ENCODE measurements at regions not wholly inside any gene's neighbourhood (a gene's known extent, or its start where the extent isn't known, plus 50 kb on each side); places are given as distances from the start of the nearest gene placed in this dataset.
"Not testable (repeated sequence)": the region's sequence is repeated elsewhere in the genome, so short reads cannot be mapped to it uniquely, and the experiment has no call there.

GRCh38 chr2:16061441-16062217 is 121.3 kb downstream of the MYCN start:
- Histone ChIP-seq H3K4me1 (ENCODE audit: insufficient read depth, low read length) (no peaks in the 10 kb centered on the region), H3K4me3 (ENCODE audit: low read depth in 1 of 2, low read length in 2 of 2) (no peak overlapping the region), H3K9ac (ENCODE audit: low read length) (no peak overlapping the region), H3K27ac (ENCODE audit: low read depth, low read length) (no peak overlapping the region), H3K9me3 (ENCODE audit: low read length) (no peaks in the 10 kb centered on the region), H3K36me3 (ENCODE audit: insufficient read depth, low read length) (no peaks in the 10 kb centered on the region), H3K27me3 (ENCODE audit: control insufficient read depth in 1 of 2, insufficient read depth in 2 of 2, low read length in 2 of 2) (no peaks in the 10 kb centered on the region)

- no peaks in the 10 kb centered on the region for H3K36me3 ChIP-seq (ENCODE audit: insufficient read depth, low read length)
- no peak overlapping the region for H3K9ac ChIP-seq (ENCODE audit: low read length)
- peaks cover 2% of the 10 kb centered on the region for H3K4me1 ChIP-seq (ENCODE audit: insufficient read depth, low read length)
- H3K4me3 ChIP-seq (ENCODE audit: low read depth in 1 of 2, low read length in 2 of 2) = no peak overlapping the region
- H3K27ac ChIP-seq (ENCODE audit: low read depth, low read length) = no peak overlapping the region
- no peaks in the 10 kb centered on the region for H3K27me3 ChIP-seq (ENCODE audit: control insufficient read depth in 1 of 2, insufficient read depth in 2 of 2, low read length in 2 of 2)
- H3K9me3 ChIP-seq (ENCODE audit: low read length) = no peaks in the 10 kb centered on the region
These were observed 120.6 kb downstream of the MYCN start for GRCh38 chr2:16060936-16061338.

- H3K4me3 ChIP-seq (ENCODE audit: low read depth in 1 of 2, low read length in 2 of 2) = no peak overlapping the region
- no peak overlapping the region for H3K27ac ChIP-seq (ENCODE audit: low read depth, low read length)
- H3K36me3 ChIP-seq (ENCODE audit: insufficient read depth, low read length) = no peaks in the 10 kb centered on the region
- H3K27me3 ChIP-seq (ENCODE audit: control insufficient read depth in 1 of 2, insufficient read depth in 2 of 2, low read length in 2 of 2) = no peaks in the 10 kb centered on the region
- no peak overlapping the region for H3K9ac ChIP-seq (ENCODE audit: low read length)
- peaks cover 5% of the 10 kb centered on the region for H3K4me1 ChIP-seq (ENCODE audit: insufficient read depth, low read length)
- no peaks in the 10 kb centered on the region for H3K9me3 ChIP-seq (ENCODE audit: low read length)
These were observed 120.0 kb downstream of the MYCN start for GRCh38 chr2:16060125-16060935.

- H3K36me3 ChIP-seq (ENCODE audit: insufficient read depth, low read length) = no peaks in the 10 kb centered on the region
- H3K9ac ChIP-seq (ENCODE audit: low read length) = no peak overlapping the region
- no peaks in the 10 kb centered on the region for H3K27me3 ChIP-seq (ENCODE audit: control insufficient read depth in 1 of 2, insufficient read depth in 2 of 2, low read length in 2 of 2)
- peaks cover 5% of the 10 kb centered on the region for H3K4me1 ChIP-seq (ENCODE audit: insufficient read depth, low read length)
- no peak overlapping the region for H3K4me3 ChIP-seq (ENCODE audit: low read depth in 1 of 2, low read length in 2 of 2)
- no peak overlapping the region for H3K27ac ChIP-seq (ENCODE audit: low read depth, low read length)
- H3K9me3 ChIP-seq (ENCODE audit: low read length) = no peaks in the 10 kb centered on the region
These were observed 119.2 kb downstream of the MYCN start for GRCh38 chr2:16059393-16060016.

GRCh38 chr2:16058747-16059358 is 118.5 kb downstream of the MYCN start:
- Histone ChIP-seq H3K4me3 (ENCODE audit: low read depth in 1 of 2, low read length in 2 of 2) (no peak overlapping the region), H3K27ac (ENCODE audit: low read depth, low read length) (no peak overlapping the region), H3K27me3 (ENCODE audit: control insufficient read depth in 1 of 2, insufficient read depth in 2 of 2, low read length in 2 of 2) (no peaks in the 10 kb centered on the region), H3K4me1 (ENCODE audit: insufficient read depth, low read length) (peaks cover 5% of the 10 kb centered on the region), H3K36me3 (ENCODE audit: insufficient read depth, low read length) (no peaks in the 10 kb centered on the region), H3K9me3 (ENCODE audit: low read length) (no peaks in the 10 kb centered on the region), H3K9ac (ENCODE audit: low read length) (no peak overlapping the region)

GRCh38 chr2:16058256-16058655 is 117.9 kb downstream of the MYCN start:
- no peak overlapping the region for H3K27ac ChIP-seq (ENCODE audit: low read depth, low read length)
- no peak overlapping the region for H3K9ac ChIP-seq (ENCODE audit: low read length)
- H3K4me3 ChIP-seq (ENCODE audit: low read depth in 1 of 2, low read length in 2 of 2) = no peak overlapping the region
- no peaks in the 10 kb centered on the region for H3K9me3 ChIP-seq (ENCODE audit: low read length)
- no peaks in the 10 kb centered on the region for H3K36me3 ChIP-seq (ENCODE audit: insufficient read depth, low read length)
- no peaks in the 10 kb centered on the region for H3K27me3 ChIP-seq (ENCODE audit: control insufficient read depth in 1 of 2, insufficient read depth in 2 of 2, low read length in 2 of 2)
- H3K4me1 ChIP-seq (ENCODE audit: insufficient read depth, low read length) = peaks cover 5% of the 10 kb centered on the region

GRCh38 chr2:16057661-16058060 is 117.3 kb downstream of the MYCN start:
- peaks cover 5% of the 10 kb centered on the region for H3K4me1 ChIP-seq (ENCODE audit: insufficient read depth, low read length)
- H3K4me3 ChIP-seq (ENCODE audit: low read depth in 1 of 2, low read length in 2 of 2) = no peak overlapping the region
- H3K27ac ChIP-seq (ENCODE audit: low read depth, low read length) = no peak overlapping the region
- no peaks in the 10 kb centered on the region for H3K27me3 ChIP-seq (ENCODE audit: control insufficient read depth in 1 of 2, insufficient read depth in 2 of 2, low read length in 2 of 2)
- no peaks in the 10 kb centered on the region for H3K36me3 ChIP-seq (ENCODE audit: insufficient read depth, low read length)
- no peaks in the 10 kb centered on the region for H3K9me3 ChIP-seq (ENCODE audit: low read length)
- no peak overlapping the region for H3K9ac ChIP-seq (ENCODE audit: low read length)

GRCh38 chr2:16055848-16056580 is 115.7 kb downstream of the MYCN start:
- no peaks in the 10 kb centered on the region for H3K36me3 ChIP-seq (ENCODE audit: insufficient read depth, low read length)
- no peak overlapping the region for H3K27ac ChIP-seq (ENCODE audit: low read depth, low read length)
- H3K4me3 ChIP-seq (ENCODE audit: low read depth in 1 of 2, low read length in 2 of 2) = no peak overlapping the region
- no peaks in the 10 kb centered on the region for H3K9me3 ChIP-seq (ENCODE audit: low read length)
- no peaks in the 10 kb centered on the region for H3K27me3 ChIP-seq (ENCODE audit: control insufficient read depth in 1 of 2, insufficient read depth in 2 of 2, low read length in 2 of 2)
- H3K9ac ChIP-seq (ENCODE audit: low read length) = no peak overlapping the region
- H3K4me1 ChIP-seq (ENCODE audit: insufficient read depth, low read length) = peaks cover 5% of the 10 kb centered on the region

GRCh38 chr2:16053437-16054257 is 113.3 kb downstream of the MYCN start:
- no peak overlapping the region for H3K27ac ChIP-seq (ENCODE audit: low read depth, low read length)

GRCh38 chr2:16052571-16053052 is 112.3 kb downstream of the MYCN start:
- not testable (repeated sequence) for H3K9ac ChIP-seq (ENCODE audit: low read length); H3K36me3 ChIP-seq (ENCODE audit: insufficient read depth, low read length); H3K9me3 ChIP-seq (ENCODE audit: low read length); H3K27me3 ChIP-seq (ENCODE audit: control insufficient read depth in 1 of 2, insufficient read depth in 2 of 2, low read length in 2 of 2); H3K27ac ChIP-seq (ENCODE audit: low read depth, low read length); H3K4me1 ChIP-seq (ENCODE audit: insufficient read depth, low read length); H3K4me3 ChIP-seq (ENCODE audit: low read depth in 1 of 2, low read length in 2 of 2)

More at GRCh38 chr2:16053437-16054257, 113.3 kb downstream of the MYCN start:
- H3K36me3 ChIP-seq (ENCODE audit: insufficient read depth, low read length) = no peaks in the 10 kb centered on the region
- no peak overlapping the region for H3K9ac ChIP-seq (ENCODE audit: low read length)
- no peaks in the 10 kb centered on the region for H3K9me3 ChIP-seq (ENCODE audit: low read length)
- peaks cover 5% of the 10 kb centered on the region for H3K4me1 ChIP-seq (ENCODE audit: insufficient read depth, low read length)
- H3K4me3 ChIP-seq (ENCODE audit: low read depth in 1 of 2, low read length in 2 of 2) = no peak overlapping the region
- H3K27me3 ChIP-seq (ENCODE audit: control insufficient read depth in 1 of 2, insufficient read depth in 2 of 2, low read length in 2 of 2) = no peaks in the 10 kb centered on the region
